Neural progenitor cell (in vitro differentiated cells): ENCODE measurements at regions not wholly inside any gene's neighbourhood (a gene's known extent, or its start where the extent isn't known, plus 50 kb on each side); places are given as distances from the start of the nearest gene placed in this dataset.

Experiments used
- DNase-seq: peaks from one replicate; pipeline ENCODE4 v3.0.0-alpha.2; 2016; ENCODE audit warnings: low spot score
- H2AFZ ChIP-seq: fragments of 200-600 bp; sonication (generic); replicated peaks from 2 replicates; pipeline ENCODE4 v1.6.1; 2016; ENCODE audit warnings: antibody characterized with exemption
- H3F3A ChIP-seq: fragments of 200-600 bp; sonication (generic); 2 replicates; pipeline ENCODE4 v1.6.1; 2016; ENCODE audit warnings: antibody characterized with exemption, low read depth
- H3K27ac ChIP-seq: fragments of 200-600 bp; sonication (generic); 2 replicates; pipeline ENCODE4 v1.5.1; 2016; ENCODE audit warnings: mild to moderate bottlenecking
- H3K27me3 ChIP-seq: fragments of 200-600 bp; sonication (generic); 2 replicates; pipeline ENCODE4 v1.6.1; 2016; ENCODE audit warnings: mild to moderate bottlenecking, moderate library complexity
- H3K36me3 ChIP-seq: fragments of 200-600 bp; sonication (generic); 2 replicates; pipeline ENCODE4 v1.5.1; 2016
- H3K4me1 ChIP-seq: fragments of 200-600 bp; sonication (generic); 2 replicates; pipeline ENCODE4 v1.6.1; 2016; ENCODE audit warnings: mixed run types
- H3K4me2 ChIP-seq: fragments of 200-600 bp; sonication (generic); 2 replicates; pipeline ENCODE4 v1.6.1; 2016
- H3K4me3 ChIP-seq: fragments of 200-600 bp; sonication (generic); 2 replicates; pipeline ENCODE4 v1.5.1; 2016
- H3K79me2 ChIP-seq: fragments of 200-600 bp; sonication (generic); 2 replicates; pipeline ENCODE4 v1.6.1; 2016; ENCODE audit warnings: low read depth
- H3K9ac ChIP-seq: fragments of 200-600 bp; sonication (generic); 2 replicates; pipeline ENCODE4 v1.6.1; 2016
- H3K9me3 ChIP-seq: fragments of 200-600 bp; sonication (generic); 2 replicates; pipeline ENCODE4 v1.5.1; 2016; ENCODE audit warnings: low read depth
- H4K20me1 ChIP-seq: fragments of 200-600 bp; sonication (generic); 2 replicates; pipeline ENCODE4 v1.6.1; 2016; ENCODE audit warnings: low read depth
- H3K27ac Mint-ChIP-seq: 3 replicates; pipeline ENCODE4 v1.8.0; 2021; ENCODE audit warnings: mixed read lengths
- H3K27me3 Mint-ChIP-seq: 2 replicates; pipeline ENCODE4 v1.8.0; 2022; ENCODE audit warnings: low read depth, mild to moderate bottlenecking, inconsistent platforms, moderate library complexity, mixed read lengths; ENCODE audit not compliant: insufficient read depth
- H3K36me3 Mint-ChIP-seq: 3 replicates; pipeline ENCODE4 v1.8.0; 2021; ENCODE audit warnings: mixed read lengths
- H3K4me1 Mint-ChIP-seq: 3 replicates; pipeline ENCODE4 v1.8.0; 2021; ENCODE audit warnings: mixed read lengths
- H3K4me3 Mint-ChIP-seq: 3 replicates; pipeline ENCODE4 v1.8.0; 2021; ENCODE audit warnings: mild to moderate bottlenecking, moderate library complexity, mixed read lengths
- H3K9me3 Mint-ChIP-seq: 3 replicates; pipeline ENCODE4 v1.8.0; 2020; ENCODE audit warnings: mixed read lengths
- CTCF ChIP-seq: fragments of 200-600 bp; sonication (generic); IDR thresholded peaks from 2 replicates; pipeline ENCODE4 v1.5.1; 2017; ENCODE audit warnings: antibody characterized with exemption, mild to moderate bottlenecking
- EZH2 ChIP-seq: fragments of 200-600 bp; sonication (generic); IDR thresholded peaks from 2 replicates; pipeline ENCODE4 v1.6.1; 2017; ENCODE audit warnings: antibody characterized with exemption, mild to moderate bottlenecking, moderate library complexity
- EZH2phosphoT487 ChIP-seq: fragments of 200-600 bp; sonication (generic); IDR thresholded peaks from 2 replicates; pipeline ENCODE4 v1.6.1; 2017; ENCODE audit warnings: antibody characterized with exemption

- Histone ChIP-seq H3K27me3 (no peaks in the 10 kb centered on the region), H3K4me1 (no peaks in the 10 kb centered on the region), H3K9me3 (no peaks in the 10 kb centered on the region), H3K36me3 (no peaks in the 10 kb centered on the region), H2AFZ (peak overlapping the region; percentile 9), H3K4me3 (no peak overlapping the region), H3K4me2 (no peak overlapping the region), H3F3A (no peaks in the 10 kb centered on the region), H3K9ac (no peak overlapping the region), H3K79me2 (no peaks in the 10 kb centered on the region), H4K20me1 (no peaks in the 10 kb centered on the region), H3K27ac (no peak overlapping the region)
- Mint-ChIP-seq H3K27ac (no peak overlapping the region), H3K36me3 (no peaks in the 10 kb centered on the region), H3K9me3 (no peaks in the 10 kb centered on the region), H3K27me3 (peaks cover 3% of the 10 kb centered on the region), H3K4me3 (no peak overlapping the region), H3K4me1 (no peaks in the 10 kb centered on the region)
- TF ChIP-seq EZH2 (no peak), EZH2phosphoT487 (no peak)
- DNase-seq = no peak
Observed at GRCh38 chr5:24294333-24294732, 350.4 kb downstream of the CDH10 start.

- Histone ChIP-seq H3K9ac (no peak overlapping the region), H3K27ac (no peak overlapping the region), H4K20me1 (no peaks in the 10 kb centered on the region), H3K36me3 (no peaks in the 10 kb centered on the region), H3K4me3 (no peak overlapping the region), H3K4me2 (no peak overlapping the region), H3K9me3 (peaks cover 3% of the 10 kb centered on the region), H2AFZ (no peak overlapping the region), H3K79me2 (no peaks in the 10 kb centered on the region), H3K4me1 (no peaks in the 10 kb centered on the region), H3K27me3 (no peaks in the 10 kb centered on the region), H3F3A (no peaks in the 10 kb centered on the region)
- TF ChIP-seq CTCF = no peak
- no peak for TF ChIP-seq EZH2
- TF ChIP-seq EZH2phosphoT487 = no peak
- Mint-ChIP-seq H3K9me3 (peaks cover 18% of the 10 kb centered on the region), H3K27ac (no peak overlapping the region), H3K36me3 (no peaks in the 10 kb centered on the region), H3K4me1 (no peaks in the 10 kb centered on the region), H3K4me3 (no peak overlapping the region), H3K27me3 (no peaks in the 10 kb centered on the region)
- DNase-seq = no peak
Observed at GRCh38 chr5:24314106-24314505, 330.7 kb downstream of the CDH10 start.

GRCh38 chr5:24320643-24321042, 324.1 kb downstream of the CDH10 start:
- Mint-ChIP-seq H3K36me3 (no peaks in the 10 kb centered on the region), H3K9me3 (peaks cover 6% of the 10 kb centered on the region), H3K4me1 (no peaks in the 10 kb centered on the region), H3K27ac (no peak overlapping the region), H3K27me3 (no peaks in the 10 kb centered on the region), H3K4me3 (no peak overlapping the region)
- DNase-seq = no peak
- Histone ChIP-seq H3K9ac (no peak overlapping the region), H3K4me3 (no peak overlapping the region), H3K36me3 (no peaks in the 10 kb centered on the region), H3K4me2 (no peak overlapping the region), H3K9me3 (no peaks in the 10 kb centered on the region), H3F3A (no peaks in the 10 kb centered on the region), H3K79me2 (no peaks in the 10 kb centered on the region), H3K27ac (no peak overlapping the region), H4K20me1 (no peaks in the 10 kb centered on the region), H3K4me1 (no peaks in the 10 kb centered on the region), H2AFZ (no peak overlapping the region), H3K27me3 (no peaks in the 10 kb centered on the region)
- TF ChIP-seq EZH2 = no peak
- no peak for TF ChIP-seq CTCF
- no peak for TF ChIP-seq EZH2phosphoT487

- no peak overlapping the region for H2AFZ ChIP-seq
- Mint-ChIP-seq H3K9me3 (no peaks in the 10 kb centered on the region), H3K4me3 (no peak overlapping the region), H3K4me1 (no peaks in the 10 kb centered on the region), H3K36me3 (no peaks in the 10 kb centered on the region), H3K27me3 (no peaks in the 10 kb centered on the region), H3K27ac (no peak overlapping the region)
- H3K9ac ChIP-seq = no peak overlapping the region
- no peak overlapping the region for H3K4me3 ChIP-seq
- H3K36me3 ChIP-seq = no peaks in the 10 kb centered on the region
- DNase-seq = no peak
- H3K27me3 ChIP-seq = no peaks in the 10 kb centered on the region
- no peaks in the 10 kb centered on the region for H3F3A ChIP-seq
- H3K4me1 ChIP-seq = no peaks in the 10 kb centered on the region
- H3K9me3 ChIP-seq = no peaks in the 10 kb centered on the region
- TF ChIP-seq EZH2 (no peak), EZH2phosphoT487 (no peak), CTCF (no peak)
- no peak overlapping the region for H3K4me2 ChIP-seq
- H3K27ac ChIP-seq = no peak overlapping the region
- H4K20me1 ChIP-seq = no peaks in the 10 kb centered on the region
- H3K79me2 ChIP-seq = no peaks in the 10 kb centered on the region
Observed at GRCh38 chr5:24325306-24325832, 319.4 kb downstream of the CDH10 start.
